ENCODE measurements at regions not wholly inside any gene's neighbourhood (a gene's known extent, or its start where the extent isn't known, plus 50 kb on each side); places are given as distances from the start of the nearest gene placed in this dataset.
"Not testable (repeated sequence)": the region's sequence is repeated elsewhere in the genome, so short reads cannot be mapped to it uniquely, and the experiment has no call there.

DNA sequence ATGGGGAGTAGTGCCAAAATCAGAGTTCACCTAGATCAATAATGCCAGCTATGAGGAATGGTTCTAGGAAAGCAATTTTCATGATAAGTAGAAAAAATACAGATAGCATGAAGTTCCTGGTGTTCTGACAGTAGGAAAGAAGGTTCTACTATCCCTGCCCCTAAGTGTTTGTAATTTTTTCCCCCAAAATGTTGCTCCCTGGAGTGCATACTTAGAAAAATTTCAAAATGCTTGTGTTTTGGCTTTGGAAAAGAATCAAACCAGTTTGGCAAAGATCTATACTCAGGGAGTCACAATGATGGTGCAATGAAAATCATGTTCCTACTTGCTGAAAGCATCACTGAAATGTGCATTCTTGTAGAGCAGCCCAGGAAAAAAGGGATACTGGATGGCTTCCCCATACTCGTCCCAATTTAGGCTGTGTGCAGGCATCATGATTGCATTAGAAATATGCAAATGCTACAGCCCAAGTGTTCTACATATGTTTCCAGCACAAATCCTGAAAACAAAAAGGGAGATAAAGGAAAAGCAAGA, 74.7 kb downstream of the LPAR4 start:
- DNase-seq: no peak

DNA sequence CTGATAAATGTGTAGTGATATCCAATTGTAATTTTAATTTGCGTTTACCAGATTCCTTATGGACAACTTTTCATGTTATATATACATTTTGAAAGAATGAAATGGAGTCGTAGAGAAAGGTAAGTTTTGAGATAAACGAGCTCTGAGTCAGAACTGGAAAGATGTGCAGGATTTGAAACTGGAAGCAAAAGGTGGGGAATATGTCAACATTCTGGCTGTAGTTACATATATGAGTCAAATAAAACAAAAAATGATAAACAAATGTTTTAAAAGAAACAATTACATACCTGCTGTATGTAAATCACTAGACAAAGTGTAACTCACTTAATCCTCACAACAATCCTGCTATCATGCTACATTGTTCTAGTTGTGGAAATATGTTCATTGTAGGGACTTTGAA, 84.0 kb downstream of the LPAR4 start:
- no peak for DNase-seq

DNA sequence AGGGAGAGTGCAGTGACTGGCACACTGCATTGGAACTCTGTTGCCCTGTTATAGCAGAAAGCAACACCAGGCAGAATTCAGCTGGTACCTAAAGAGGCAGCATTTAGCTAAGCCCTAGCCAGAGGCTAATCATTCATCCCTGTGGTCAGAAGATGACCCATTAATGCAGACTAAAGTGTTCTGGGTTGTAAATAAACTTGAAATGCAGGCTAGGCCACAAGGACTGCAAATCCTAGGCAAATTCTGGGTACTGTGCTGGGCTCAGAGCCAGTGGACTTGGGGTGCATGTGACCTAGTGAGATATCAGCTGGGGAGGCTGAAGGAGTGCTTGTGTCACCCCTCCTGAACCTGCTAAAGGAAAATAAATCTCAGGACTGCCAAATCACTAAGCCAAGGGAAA, 91.2 kb downstream of the LPAR4 start:
- no peak for DNase-seq

DNA sequence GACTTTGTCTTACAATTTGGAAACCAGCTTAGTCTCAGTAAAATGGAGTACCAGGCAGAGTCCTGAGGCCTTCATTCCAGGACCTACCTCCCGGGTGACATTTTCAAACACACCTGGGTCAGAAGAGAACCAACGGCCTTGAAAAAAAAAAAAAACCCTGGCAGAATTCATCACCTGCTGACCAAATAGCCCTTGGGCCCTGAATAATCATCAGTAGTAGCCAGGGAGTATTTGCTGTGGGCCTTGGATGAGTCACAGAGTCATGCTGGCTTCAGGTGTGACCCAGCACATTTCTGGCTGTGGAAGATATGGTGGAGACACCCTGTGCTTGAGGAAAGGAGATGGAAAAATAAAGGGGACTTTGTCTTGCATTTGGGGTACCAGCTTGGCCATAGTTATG, 92.2 kb downstream of the LPAR4 start:
- DNase-seq: no peak

DNA sequence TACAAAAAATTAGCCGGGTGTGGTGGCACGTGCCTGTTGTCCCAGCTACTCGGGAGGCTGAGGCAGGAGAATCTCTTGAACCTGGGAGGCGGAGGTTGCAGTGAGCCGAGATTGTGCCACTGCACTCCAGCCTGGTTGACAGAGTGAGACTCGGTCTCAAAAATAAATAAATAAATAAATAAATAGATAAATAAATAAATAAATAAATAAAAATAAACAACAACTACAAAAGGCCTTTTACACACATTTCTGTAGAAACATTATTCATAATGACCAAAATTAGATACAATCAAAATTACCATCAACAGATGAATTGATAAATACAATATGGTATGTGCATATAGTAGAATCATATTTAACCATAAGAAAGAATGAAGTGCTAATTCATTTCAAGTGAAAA, 96.7 kb downstream of the LPAR4 start:
- DNase-seq: not testable (repeated sequence)

DNA sequence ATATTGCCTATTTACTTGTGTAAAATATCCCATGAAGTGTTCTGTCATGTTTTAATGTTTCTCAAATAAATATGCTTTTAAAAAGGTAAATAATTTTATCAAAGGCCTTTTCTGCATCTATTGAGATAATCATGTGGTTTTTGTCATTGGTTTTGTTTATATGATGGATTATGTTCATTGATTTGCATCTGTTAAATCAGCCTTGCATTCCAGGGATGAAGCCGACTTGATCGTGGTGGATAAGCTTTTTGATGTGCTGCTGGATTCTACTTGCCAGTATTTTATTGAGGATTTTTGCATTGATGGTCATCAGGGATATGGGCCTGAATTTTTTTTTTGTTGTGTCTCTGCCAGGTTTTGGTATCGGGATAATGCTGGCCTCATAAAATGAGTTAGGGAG, 63.9 kb upstream of the P2RY10 start:
- DNase-seq: not testable (repeated sequence)

DNA sequence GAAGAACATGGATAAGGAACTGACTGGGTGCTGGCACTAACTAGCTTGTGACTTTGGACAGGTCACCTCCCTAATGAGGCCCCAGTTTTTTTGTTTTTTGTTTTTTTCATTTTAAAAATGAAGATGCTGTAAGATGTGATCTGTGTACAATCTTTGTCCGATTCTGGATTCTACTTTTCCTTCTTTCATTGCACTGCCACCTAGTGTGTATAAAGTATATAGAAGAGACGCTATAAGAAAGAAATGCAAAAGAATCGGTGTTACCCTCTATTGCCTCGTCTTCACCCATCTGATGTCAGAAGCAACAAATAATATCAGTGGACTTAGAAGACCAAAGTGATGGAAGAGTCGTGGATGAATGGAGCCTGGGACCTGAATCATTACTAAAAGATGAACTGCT, 58.6 kb upstream of the P2RY10 start:
- peak; percentile 46 for DNase-seq

All from hematopoietic multipotent progenitor cell treated with erythropoietin and hydrocortisone succinate and interleukin-3 and kit ligand, for 6 days (in vitro differentiated cells).